HL-60 (cell line): ENCODE measurements at regions not wholly inside any gene's neighbourhood (a gene's known extent, or its start where the extent isn't known, plus 50 kb on each side); places are given as distances from the start of the nearest gene placed in this dataset.

ENCODE experiments used
- DNase-seq, 2 experiments: peaks; one replicate each; pipeline ENCODE4 v3.0.0-alpha.2; 2010 to 2020; ENCODE audit warnings: low read depth in 1 of 2, low spot score in 1 of 2
- H3K27ac ChIP-seq: fragments of 250-450 bp; sonication (Bioruptor Pico); replicated peaks from 2 replicates; pipeline ENCODE4 v1.5.1; 2020; ENCODE audit warnings: mild to moderate bottlenecking, moderate library complexity
- H3K27me3 ChIP-seq: fragments of 250-450 bp; sonication (Bioruptor Pico); 2 replicates; pipeline ENCODE4 v1.5.1; 2021; ENCODE audit warnings: mild to moderate bottlenecking, moderate library complexity; ENCODE audit not compliant: insufficient read depth, poor library complexity, severe bottlenecking
- H3K4me3 ChIP-seq: replicated peaks from 2 replicates; pipeline ENCODE4 v1.5.1; 2011; ENCODE audit warnings: mild to moderate bottlenecking, control low read depth, low read length; ENCODE audit not compliant: insufficient read depth
- GABPA ChIP-seq: IDR thresholded peaks from 2 replicates; pipeline ENCODE4 v1.6.1; 2012; ENCODE audit warnings: low read depth
- POLR2AphosphoS5 ChIP-seq: IDR thresholded peaks from 2 replicates; pipeline ENCODE4 v1.6.1; 2012; ENCODE audit warnings: low read depth
- SPI1 ChIP-seq: IDR thresholded peaks from 2 replicates; pipeline ENCODE4 v1.6.1; 2012; ENCODE audit warnings: low read depth, mild to moderate bottlenecking, borderline replicate concordance
- TF ChIP-seq, protein P1 (sequence below): IDR thresholded peaks from 2 replicates; pipeline ENCODE4 v1.6.1; 2012; ENCODE audit warnings: low read depth; ENCODE audit not compliant: insufficient replicate concordance
- TF ChIP-seq, protein P2 (sequence below): IDR thresholded peaks from one replicate; pipeline ENCODE4 v1.5.1; 2011; ENCODE audit warnings: low read length, control low read depth, inconsistent platforms; ENCODE audit not compliant: insufficient read depth

DNA sequence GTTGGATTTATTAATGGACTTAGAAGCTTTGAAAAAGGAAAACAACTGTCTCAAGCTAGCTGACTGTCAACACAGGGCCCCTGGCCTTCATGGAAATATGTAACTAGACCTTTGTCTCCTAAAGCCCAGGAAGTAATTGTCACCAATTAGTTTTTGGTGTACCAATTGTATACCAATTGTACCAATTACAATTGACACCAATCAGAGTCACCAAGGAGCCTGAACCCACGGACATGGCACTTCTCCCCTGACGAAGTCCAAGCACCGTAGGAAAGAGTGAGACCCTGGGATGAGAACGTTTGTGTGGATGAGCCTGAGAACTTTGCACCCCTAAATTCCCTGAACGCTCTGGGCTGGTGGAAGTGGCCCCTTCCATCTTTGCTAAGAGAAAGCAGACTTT, 129.0 kb downstream of the ENGASE start:
- DNase-seq: no peak
- Histone ChIP-seq H3K27ac (no peak overlapping the region), H3K4me3 (no peak overlapping the region), H3K27me3 (peaks cover 3% of the 10 kb centered on the region)
- TF ChIP-seq POLR2AphosphoS5: no peak
- no peak for TF ChIP-seq GABPA
- TF ChIP-seq, protein P1, sequence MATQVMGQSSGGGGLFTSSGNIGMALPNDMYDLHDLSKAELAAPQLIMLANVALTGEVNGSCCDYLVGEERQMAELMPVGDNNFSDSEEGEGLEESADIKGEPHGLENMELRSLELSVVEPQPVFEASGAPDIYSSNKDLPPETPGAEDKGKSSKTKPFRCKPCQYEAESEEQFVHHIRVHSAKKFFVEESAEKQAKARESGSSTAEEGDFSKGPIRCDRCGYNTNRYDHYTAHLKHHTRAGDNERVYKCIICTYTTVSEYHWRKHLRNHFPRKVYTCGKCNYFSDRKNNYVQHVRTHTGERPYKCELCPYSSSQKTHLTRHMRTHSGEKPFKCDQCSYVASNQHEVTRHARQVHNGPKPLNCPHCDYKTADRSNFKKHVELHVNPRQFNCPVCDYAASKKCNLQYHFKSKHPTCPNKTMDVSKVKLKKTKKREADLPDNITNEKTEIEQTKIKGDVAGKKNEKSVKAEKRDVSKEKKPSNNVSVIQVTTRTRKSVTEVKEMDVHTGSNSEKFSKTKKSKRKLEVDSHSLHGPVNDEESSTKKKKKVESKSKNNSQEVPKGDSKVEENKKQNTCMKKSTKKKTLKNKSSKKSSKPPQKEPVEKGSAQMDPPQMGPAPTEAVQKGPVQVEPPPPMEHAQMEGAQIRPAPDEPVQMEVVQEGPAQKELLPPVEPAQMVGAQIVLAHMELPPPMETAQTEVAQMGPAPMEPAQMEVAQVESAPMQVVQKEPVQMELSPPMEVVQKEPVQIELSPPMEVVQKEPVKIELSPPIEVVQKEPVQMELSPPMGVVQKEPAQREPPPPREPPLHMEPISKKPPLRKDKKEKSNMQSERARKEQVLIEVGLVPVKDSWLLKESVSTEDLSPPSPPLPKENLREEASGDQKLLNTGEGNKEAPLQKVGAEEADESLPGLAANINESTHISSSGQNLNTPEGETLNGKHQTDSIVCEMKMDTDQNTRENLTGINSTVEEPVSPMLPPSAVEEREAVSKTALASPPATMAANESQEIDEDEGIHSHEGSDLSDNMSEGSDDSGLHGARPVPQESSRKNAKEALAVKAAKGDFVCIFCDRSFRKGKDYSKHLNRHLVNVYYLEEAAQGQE: no peak

DNA sequence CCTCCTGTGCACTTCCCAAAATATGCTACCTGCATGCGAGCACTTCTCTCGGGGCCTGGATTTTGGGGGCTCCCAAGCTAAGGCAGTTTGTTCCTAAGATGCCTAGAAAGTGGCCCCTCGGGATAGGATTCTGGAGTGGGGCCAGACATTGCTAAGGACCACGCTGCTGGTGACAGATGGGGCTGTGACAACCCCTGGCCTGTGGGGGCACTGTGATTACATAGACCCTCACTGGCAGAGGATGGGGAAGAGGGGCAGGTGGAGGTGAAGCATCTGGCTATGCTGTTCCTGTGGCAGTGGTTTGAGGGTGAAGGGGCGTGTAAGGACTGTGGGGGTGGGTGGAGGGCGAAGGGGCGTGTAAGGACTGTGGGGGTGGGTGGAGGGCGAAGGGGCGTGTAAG, 128.4 kb downstream of the ENGASE start:
- no peaks in the 10 kb centered on the region for H3K27me3 ChIP-seq
- TF ChIP-seq GABPA: no peak
- TF ChIP-seq, protein P1: no peak
- TF ChIP-seq, protein P2, sequence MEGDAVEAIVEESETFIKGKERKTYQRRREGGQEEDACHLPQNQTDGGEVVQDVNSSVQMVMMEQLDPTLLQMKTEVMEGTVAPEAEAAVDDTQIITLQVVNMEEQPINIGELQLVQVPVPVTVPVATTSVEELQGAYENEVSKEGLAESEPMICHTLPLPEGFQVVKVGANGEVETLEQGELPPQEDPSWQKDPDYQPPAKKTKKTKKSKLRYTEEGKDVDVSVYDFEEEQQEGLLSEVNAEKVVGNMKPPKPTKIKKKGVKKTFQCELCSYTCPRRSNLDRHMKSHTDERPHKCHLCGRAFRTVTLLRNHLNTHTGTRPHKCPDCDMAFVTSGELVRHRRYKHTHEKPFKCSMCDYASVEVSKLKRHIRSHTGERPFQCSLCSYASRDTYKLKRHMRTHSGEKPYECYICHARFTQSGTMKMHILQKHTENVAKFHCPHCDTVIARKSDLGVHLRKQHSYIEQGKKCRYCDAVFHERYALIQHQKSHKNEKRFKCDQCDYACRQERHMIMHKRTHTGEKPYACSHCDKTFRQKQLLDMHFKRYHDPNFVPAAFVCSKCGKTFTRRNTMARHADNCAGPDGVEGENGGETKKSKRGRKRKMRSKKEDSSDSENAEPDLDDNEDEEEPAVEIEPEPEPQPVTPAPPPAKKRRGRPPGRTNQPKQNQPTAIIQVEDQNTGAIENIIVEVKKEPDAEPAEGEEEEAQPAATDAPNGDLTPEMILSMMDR: no peak
- no peak for TF ChIP-seq POLR2AphosphoS5
- TF ChIP-seq SPI1: no peak
- H3K4me3 ChIP-seq: no peak overlapping the region
- DNase-seq: no peak
- no peak overlapping the region for H3K27ac ChIP-seq

DNA sequence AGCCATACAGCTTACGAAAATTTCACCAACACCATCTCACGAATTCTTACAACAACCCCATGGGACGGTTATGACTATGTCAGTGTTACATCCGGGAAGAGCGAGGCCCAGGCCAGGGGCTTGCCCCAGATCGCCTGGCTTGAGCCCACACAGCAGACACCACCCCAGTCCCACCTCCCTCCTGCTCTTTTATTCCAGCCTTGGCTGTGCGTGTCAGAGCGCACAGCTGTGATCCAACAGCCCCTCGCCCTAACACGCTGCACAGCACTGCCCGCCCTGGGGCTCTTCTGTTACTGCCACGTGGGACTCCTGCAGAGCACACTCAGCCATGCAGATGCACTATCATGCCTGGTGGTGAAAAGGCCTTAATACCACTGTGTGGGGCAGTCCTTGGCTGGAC, 127.9 kb downstream of the ENGASE start:
- Histone ChIP-seq H3K27ac (no peak overlapping the region), H3K27me3 (no peaks in the 10 kb centered on the region), H3K4me3 (no peak overlapping the region)
- DNase-seq: no peak
- TF ChIP-seq, protein P2: no peak
- TF ChIP-seq GABPA: no peak
- no peak for TF ChIP-seq SPI1
- no peak for TF ChIP-seq POLR2AphosphoS5
- TF ChIP-seq, protein P1: no peak
